Hematopoietic multipotent progenitor cell treated with erythropoietin and hydrocortisone succinate and interleukin-3 and kit ligand, for 4 days (in vitro differentiated cells): ENCODE measurements at regions not wholly inside any gene's neighbourhood (a gene's known extent, or its start where the extent isn't known, plus 50 kb on each side); places are given as distances from the start of the nearest gene placed in this dataset.

Experiments
- DNase-seq: peaks from one replicate; pipeline ENCODE4 v3.0.0-alpha.2; 2015

GRCh38 chr6:93624408-93624807, 205.0 kb upstream of the EPHA7 start:
- no peak for DNase-seq

- no peak for DNase-seq
Measured at GRCh38 chr6:93621442-93621841, 202.1 kb upstream of the EPHA7 start.

DNA sequence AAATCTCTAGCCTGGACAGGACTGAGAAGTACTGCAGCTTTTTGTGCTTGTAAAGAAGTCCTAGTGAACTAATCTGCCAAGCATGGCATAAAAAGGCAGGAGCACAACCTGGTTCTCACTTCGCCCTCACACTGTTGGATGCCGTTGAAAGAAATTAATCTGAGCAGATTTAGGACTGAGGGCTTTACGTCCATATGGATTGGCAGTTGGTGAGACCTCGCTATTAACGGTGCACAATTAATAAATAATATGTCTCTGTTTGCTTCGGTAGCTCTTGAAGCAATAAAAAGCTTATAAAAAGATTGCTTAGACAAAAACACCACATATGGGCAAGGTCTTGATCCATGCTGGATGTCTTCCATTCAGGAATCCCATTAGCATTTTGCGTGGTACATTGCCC, 185.6 kb upstream of the EPHA7 start:
- no peak for DNase-seq

DNA sequence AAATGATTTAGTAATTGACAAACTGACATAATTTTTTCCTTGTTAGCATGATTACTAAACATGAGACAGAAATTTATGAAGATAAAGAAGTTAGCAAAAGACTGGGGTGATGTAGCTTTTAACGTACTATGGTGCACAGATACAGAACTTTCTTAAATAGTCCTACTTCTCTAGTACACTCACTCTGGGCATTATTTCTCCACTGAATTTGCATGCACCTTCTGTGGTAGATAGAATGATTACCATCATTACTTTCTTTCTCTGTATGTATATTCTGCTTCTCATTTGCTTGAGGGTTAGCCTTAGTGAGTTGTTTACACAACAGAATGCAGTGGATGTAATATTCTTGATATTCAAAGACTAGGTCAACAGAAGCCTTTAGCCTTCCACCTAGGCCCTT, 173.1 kb upstream of the EPHA7 start:
- DNase-seq = no peak

DNA sequence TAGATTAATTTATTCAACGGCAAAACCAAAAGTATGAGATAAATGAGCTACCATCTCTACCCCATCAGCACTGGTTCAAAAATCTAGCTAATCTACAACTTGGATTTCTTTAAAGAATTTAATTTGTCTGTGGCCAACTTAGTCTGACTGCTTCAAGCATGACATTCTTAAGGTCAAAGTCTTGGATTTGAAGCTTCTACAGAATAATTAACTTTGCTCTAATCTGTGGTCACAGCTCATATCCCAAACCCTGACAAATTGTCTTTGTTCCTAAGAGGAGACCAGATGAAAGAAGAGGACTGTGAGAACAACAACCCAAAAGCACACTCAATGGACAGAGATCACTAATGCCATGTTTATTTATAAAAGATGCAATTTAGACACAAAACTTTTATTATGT, 166.9 kb upstream of the EPHA7 start:
- DNase-seq = no peak

DNA sequence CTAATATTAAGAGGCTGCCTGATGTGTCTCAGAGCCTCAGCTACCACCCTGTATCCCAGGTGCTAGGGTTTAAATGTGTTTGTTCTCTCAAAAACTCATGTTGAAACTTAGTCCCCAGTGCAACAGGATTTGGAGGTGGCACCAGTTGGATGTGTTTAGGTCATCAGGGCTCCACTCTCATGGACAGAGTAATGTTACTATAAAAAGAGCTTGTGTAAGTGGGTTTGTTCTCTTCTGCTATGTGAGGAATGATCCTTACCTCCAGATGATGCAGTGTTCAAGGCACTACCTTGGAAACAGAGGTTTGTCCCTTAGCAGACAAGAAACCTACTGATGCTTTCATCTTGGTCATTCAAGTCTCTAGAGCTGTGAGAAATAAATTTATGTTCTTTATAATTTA, 164.9 kb upstream of the EPHA7 start:
- no peak for DNase-seq

GRCh38 chr6:93581371-93581770, 162.0 kb upstream of the EPHA7 start:
- no peak for DNase-seq

- DNase-seq = no peak
Measured at GRCh38 chr6:93580446-93580845, 161.1 kb upstream of the EPHA7 start.

DNA sequence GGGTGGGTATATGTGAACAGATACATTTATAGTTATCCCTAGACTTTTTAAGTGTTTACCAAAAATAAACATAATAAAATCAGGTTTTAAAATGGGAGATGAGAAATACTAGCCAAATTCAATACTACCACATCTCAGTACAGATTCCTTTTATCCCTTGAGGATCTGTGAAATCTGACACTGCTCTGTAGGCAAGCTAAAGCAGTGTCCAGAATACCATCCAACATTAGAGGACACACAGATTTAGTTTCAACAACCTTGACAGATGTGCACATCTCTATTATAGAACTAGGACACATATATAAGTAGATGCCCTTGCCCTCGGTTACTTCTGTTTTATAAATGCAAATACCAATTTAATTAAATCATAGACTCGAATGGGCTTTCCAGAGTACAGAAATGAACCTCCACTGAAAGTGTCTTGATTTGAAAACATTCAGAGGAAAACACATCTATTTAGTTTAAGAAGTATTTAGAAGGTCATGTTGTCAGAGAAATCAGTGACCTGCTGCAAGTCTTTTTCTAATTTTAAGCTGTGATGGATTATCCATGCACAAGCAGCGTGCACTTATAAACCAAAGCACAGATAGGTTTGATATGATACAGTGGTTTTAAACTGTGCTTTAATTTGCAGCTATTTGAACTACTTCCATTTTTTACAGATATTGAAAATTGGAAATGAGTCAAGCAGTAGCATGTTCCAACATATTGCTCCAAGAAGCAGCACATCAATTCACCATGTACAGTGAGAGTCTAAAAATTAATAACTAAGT, 156.3 kb upstream of the EPHA7 start:
- no peak for DNase-seq

- DNase-seq = no peak
Measured at GRCh38 chr6:93574299-93574698, 154.9 kb upstream of the EPHA7 start.

DNA sequence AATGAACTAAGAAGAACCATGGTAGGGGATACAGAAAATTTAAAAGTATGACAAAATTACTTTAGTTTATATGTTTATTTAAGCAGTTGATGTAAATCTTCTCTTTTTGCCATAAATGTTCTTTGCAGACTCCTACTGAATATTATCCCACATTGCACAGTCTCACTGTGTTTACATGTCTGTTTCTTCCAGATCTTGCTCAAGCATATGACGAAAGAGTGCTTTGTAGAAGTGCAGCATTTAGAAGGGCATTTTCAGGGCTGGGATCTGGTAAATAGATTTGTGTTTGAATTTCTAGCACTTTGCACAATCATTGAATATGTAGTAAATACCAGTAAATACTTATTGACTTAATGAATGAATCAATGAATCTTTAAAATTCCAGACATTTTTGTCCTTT, 152.0 kb upstream of the EPHA7 start:
- no peak for DNase-seq

GRCh38 chr6:93568169-93568568, 148.8 kb upstream of the EPHA7 start:
- no peak for DNase-seq

GRCh38 chr6:93567164-93567563, 147.8 kb upstream of the EPHA7 start:
- no peak for DNase-seq

DNA sequence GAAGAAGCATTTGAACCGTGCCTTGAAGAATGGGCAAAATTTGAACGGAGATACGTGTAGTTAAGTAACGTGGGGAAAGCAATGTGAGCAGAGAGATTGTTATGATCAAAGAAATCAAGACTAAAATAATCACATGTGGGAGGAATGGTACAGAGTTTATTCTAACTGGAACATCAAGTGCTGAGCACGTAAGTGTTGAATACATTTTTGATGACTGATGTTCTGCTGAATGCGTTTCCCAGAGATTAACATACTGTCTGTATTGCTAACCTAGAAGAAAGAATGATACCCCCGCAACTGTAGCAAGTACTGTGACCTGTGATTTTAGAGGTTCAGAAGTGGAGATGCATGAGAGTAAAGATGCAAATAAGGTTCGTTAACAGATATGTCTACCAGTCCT, 146.9 kb upstream of the EPHA7 start:
- no peak for DNase-seq

- no peak for DNase-seq
Measured at GRCh38 chr6:93562582-93562981, 143.2 kb upstream of the EPHA7 start.

- DNase-seq = no peak
Measured at GRCh38 chr6:93555292-93555691, 135.9 kb upstream of the EPHA7 start.

DNA sequence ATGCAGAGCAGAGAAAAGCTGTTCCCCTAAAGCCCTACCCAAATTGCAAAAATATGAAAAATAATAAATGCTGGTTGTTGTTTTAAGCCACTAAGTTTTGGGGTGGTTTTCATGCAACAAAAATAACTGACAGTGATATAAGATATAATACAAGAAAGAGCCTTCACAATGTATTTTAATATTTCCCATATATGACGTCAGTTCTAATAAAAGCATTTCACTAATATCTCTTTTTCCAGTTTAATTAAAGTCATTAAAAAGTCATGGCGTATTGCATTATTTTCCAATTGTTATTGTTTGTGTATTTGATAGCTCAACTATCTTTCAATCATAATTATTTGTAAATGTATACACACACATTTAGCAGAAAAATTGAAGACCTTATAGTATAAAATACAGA, 134.7 kb upstream of the EPHA7 start:
- DNase-seq = no peak

GRCh38 chr6:93550551-93551276, 131.4 kb upstream of the EPHA7 start:
- DNase-seq = no peak

DNA sequence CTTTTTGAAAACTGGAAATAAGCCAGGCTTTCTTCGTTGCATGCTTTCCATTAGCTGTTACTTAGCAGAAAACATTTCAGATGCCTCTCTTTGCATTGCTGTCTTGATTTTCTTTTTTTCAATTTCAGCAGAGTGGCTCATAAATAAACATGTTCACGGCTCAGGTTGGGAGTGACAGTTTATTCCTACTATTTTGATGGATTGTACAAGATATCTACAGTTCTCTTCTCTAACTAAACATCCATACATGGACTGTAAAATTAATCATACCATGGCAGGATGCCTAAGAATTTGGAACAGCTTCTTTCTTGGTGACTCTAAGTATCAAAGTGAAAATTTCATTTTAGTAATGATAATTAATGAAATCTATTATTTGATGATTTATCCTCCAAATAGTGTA, 130.5 kb upstream of the EPHA7 start:
- no peak for DNase-seq

GRCh38 chr6:93524671-93525451, 105.5 kb upstream of the EPHA7 start:
- no peak for DNase-seq

DNA sequence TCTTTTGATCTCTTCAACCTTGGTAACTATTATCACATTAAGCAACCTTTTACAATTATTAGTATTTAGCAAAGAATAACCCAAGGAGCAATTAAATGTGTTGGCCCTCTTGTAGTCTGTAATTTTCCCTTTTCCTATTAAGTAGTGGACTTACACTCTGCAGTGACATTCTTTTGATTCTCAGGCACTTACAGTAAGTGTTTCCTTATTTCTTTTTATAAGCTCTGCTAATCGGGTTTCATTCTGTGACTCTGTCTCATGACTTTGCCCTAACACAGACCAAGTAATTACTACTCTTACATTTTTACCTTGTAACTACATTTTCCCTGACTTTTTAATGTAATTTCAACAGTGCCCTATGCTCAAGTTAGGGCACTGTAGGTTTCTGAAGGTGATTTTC, 104.0 kb upstream of the EPHA7 start:
- no peak for DNase-seq

DNA sequence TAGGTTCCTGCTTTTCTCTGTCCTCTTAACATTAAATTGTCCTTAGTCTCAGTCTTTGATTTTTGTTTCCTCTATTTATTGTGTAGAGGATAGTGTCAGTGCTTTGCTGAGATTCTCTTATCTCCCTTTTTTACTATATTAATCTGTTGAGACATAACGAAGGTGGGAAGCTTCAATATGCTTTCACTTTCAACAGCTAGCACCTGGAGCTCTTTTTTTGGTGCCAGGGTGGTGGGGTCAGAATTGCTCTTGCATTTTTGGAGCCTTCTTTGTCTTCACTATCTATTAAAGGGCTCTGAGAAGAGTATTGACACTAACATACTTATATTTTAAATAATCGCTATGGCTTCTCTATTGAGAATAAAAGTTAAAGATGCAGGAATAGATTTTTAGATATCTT, 97.1 kb upstream of the EPHA7 start:
- no peak for DNase-seq

GRCh38 chr6:93515736-93516135, 96.4 kb upstream of the EPHA7 start:
- no peak for DNase-seq

DNA sequence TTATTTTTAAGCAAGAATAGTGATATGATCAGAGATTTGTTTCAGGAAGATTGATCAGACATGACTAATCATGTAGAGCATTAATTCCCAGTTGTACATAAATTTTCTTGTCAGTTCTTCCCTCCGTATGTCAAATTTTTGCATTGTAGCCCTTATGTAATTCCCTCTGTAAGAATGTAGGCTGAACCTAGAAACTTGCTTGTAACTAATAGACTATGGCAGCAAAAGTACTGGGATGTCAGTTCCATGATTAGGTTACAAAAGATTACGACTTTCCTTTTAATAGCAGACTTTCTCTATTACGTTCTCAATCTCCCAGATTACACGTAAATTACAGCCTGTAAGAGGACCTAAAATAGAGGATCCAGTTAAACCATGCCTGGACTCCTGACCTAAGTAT, 79.4 kb upstream of the EPHA7 start:
- DNase-seq = no peak
